ENCODE measurements at regions not wholly inside any gene's neighbourhood (a gene's known extent, or its start where the extent isn't known, plus 50 kb on each side); places are given as distances from the start of the nearest gene placed in this dataset.
A peak's percentile ranks its signal among the peaks of the same experiment; 100 is the strongest.

DNA sequence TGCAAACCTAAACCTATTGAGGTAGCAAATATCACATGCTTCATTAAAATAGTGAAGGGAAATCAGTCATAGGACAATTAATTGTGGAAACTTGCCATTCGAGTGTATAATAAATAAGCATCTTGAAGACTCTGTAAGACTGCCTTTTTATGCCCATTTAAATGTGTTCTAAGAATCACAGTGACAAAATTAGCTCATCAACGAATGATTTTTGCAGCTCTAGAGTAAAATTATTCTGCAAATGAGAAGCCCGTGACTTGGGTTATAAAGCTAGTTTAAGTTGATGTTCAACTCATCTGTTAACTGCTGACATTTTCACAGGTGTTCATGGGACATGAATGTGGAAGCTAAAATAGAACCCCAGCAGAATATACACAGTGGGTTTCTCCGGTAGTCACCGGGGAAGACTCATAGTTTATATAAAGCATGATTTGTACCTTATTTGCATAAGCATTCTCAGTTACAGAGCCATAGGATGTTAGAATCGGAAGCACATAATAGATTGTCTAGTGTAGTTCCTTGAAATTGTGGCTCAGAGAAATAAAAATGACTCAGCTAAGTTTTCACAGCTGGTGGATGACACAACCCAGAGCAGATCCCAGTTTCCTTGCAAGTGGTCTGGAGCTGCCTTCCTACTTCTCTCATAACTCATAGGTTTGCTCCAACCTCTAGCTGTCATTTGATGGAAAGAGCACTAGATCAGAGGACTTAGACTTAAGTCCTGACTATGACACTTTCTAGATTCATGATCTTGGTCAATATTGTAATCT is 107.3 kb downstream of the UCHL5 start:
- no peak for DNase-seq

DNA sequence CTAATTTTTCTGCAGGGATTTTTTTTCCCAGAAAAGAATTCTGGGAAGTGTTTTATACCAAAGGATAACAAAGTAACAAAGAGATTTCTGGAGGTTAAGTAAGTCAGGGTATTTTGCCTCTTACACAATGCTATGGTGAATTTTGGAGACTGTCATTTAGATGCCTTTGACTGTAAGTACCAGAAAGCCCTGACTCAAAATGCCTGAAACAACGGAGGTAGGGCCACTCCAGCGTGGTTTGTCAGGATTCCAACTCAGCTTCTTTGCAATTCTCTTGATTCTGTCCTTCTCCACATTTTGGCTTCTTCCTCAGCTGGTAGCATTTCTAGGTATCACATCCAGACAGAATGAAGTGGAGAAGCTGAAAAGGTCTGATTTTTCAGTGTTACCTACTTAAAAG is 106.5 kb downstream of the UCHL5 start:
- no peak for DNase-seq

DNA sequence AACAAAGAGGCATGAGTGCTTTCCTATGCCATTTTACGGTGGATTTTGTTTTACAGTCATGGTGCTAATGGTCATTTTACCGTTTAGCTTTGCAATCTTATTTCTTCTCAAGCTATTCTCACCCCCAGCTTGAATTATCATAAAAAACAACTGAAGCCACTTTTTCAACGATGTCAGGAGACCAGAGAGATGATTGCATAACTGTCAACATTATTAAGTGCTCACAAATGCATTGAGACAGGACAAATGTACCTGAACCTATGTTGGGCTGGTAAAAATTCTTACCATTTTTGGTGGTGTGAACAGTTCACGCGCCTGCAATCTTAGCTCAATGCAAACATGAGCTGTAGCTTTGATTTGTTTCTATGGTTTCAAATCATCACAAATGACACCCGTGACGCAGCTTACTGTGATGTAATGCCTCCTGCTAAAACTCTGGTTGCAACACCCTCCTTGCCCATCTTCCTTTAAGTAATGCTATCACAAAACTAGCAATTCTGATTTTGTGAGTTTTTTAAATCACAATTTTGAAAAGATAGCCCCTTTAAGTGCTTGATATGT is 104.4 kb downstream of the UCHL5 start:
- DNase-seq = peak; percentile 15

GRCh38 chr1:192958350-192958749 is 100.8 kb downstream of the UCHL5 start:
- DNase-seq = no peak

DNA sequence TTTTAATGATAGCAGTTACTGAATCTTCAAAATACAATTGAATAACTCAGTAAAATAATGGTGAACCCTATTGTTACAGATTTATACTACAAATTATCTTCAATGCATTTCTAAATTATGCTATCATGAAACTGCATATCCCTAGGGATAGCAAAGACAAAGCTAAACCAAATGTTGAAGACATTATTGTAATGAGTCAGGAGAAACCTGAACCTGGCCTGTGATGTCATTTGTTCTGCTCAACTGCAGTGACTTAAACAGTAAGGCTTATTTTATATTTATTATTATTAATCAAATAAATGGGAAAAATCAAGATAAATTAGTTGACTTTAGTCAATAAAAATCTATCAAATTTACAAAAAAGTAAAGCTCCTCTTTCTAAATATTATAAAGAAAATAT is 100.3 kb downstream of the UCHL5 start:
- no peak for DNase-seq

- DNase-seq = no peak
Measured at GRCh38 chr1:192959657-192960186, 99.4 kb downstream of the UCHL5 start.

All from DMS153 (cell line).